ENCODE measurements at regions not wholly inside any gene's neighbourhood (a gene's known extent, or its start where the extent isn't known, plus 50 kb on each side); places are given as distances from the start of the nearest gene placed in this dataset.
"Not testable (repeated sequence)": the region's sequence is repeated elsewhere in the genome, so short reads cannot be mapped to it uniquely, and the experiment has no call there.

GRCh38 chr7:76924756-76925155, 107.4 kb downstream of the SPDYE17 start:
- DNase-seq (ENCODE audit: low spot score) = not testable (repeated sequence)

DNA sequence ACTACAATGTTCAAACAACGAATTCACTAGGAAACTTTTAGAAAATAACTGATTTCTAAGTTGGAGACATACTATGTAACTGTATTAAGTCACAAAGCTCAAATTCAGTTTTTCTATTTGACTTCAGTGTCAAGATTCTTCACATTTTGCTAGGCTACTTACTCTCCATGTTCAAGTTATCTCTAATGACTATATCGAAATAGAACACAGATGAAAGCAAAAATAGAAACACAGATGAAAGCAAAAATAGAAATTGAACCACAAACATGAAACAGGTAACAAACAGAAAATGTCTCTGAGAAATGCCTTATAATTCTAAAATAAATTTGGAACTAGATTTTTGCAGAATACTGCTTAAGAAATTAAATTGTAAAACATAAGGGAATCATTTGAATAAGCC, 113.5 kb downstream of the SPDYE17 start:
- not testable (repeated sequence) for DNase-seq (ENCODE audit: low spot score)

DNA sequence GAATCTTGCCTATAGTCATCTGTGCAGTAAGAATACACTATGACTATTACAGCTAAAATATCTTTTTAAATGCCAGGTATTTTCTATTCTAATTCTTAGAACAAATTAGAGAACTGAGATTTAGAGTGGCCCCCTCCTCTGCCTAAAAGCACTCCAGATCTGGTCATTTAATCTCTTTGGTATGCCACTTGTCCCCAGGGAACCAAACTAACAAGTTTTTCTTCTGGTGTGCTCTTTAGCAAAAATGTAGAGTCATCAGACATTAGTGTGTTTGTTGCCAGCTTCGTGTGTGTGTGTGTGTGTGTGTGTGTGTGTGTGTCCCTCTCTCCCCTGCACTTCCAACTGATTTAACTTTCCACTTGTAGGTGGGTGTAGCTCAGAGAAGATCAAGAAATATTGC, 117.8 kb downstream of the SPDYE17 start:
- DNase-seq (ENCODE audit: low spot score) = not testable (repeated sequence)

GRCh38 chr7:76912011-76912814, 119.9 kb downstream of the SPDYE17 start:
- not testable (repeated sequence) for DNase-seq (ENCODE audit: low spot score)

DNA sequence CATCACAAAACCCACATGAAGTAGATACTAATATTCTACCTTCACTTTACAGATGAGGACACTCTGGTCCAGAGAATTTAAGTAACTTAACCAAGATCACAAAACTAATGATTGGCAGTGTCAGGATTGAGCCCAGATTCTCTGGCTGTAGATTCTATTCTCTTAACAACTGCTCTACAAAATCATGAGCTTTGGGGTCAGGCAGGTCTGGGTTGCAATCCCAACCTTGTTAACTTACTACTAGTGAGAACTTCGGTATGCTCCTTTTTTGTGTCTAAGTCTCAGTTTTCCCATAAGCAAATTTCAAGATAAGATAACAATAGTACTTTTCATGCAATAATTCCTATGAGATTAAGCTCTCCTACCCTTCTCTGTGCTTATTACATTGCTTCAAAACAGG, 127.5 kb downstream of the SPDYE17 start:
- not testable (repeated sequence) for DNase-seq (ENCODE audit: low spot score)

DNA sequence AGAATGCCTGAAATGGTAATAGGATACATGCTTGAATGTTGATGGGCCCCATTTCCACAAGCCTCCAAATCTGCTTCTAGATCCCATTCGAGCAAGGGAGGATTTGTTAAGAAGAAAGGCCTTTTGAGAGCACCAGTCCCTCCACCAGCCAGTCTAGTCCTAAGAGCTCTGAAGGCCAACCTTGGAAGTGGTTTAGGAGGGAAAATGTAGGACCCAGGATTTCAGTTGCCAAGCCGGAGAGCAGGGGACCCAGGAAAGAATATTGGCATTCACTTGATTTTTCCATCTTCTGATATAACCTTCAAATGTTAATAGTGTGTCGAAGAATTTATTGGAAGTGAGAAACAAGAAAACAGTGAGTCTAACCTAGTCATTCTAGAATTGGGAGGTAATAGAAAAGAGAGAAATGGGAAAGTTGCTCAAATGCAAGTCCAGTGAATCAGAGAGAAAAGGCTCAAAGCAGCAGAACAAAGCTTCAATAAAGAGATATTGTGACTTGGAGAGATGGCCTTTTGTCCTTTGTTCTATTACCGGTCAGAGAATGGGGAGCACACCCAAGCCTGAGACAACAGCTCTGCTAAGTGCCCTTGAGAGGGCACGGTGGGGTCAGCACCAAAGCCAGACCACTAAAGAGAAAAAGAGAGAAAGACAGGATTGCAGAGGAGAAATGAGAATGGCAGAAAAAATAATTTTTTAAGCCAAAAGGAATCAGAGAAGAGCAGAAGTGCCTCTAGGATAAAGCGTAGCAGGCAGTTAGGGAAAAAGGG, 130.0 kb downstream of the SPDYE17 start:
- DNase-seq (ENCODE audit: low spot score) = not testable (repeated sequence)

DNA sequence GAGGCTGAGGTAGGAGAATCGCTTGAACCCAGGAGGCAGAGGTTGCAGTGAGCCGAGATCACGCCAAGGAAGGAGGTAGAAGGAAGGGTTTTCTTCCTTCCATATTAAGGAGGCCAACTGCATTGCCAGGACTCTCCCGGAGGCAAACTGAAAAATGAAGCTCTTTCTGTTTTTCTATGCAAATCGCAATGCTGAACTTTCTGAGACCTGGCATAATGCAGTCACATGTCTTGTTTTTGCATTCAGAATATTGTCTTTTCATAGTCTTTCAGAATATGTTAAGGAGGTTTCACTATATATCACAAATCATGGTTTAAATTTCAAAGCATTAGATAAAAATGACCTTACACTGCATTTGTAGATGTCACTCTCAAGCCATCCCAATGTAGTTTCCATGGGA, 133.4 kb downstream of the SPDYE17 start:
- not testable (repeated sequence) for DNase-seq (ENCODE audit: low spot score)

GRCh38 chr7:76897007-76897406, 135.2 kb downstream of the SPDYE17 start:
- DNase-seq (ENCODE audit: low spot score) = not testable (repeated sequence)

- not testable (repeated sequence) for DNase-seq (ENCODE audit: low spot score)
These were observed 136.5 kb downstream of the SPDYE17 start for GRCh38 chr7:76895696-76896095.

- DNase-seq (ENCODE audit: low spot score) = not testable (repeated sequence)
These were observed 140.4 kb downstream of the SPDYE17 start for GRCh38 chr7:76891771-76892170.

- DNase-seq (ENCODE audit: low spot score) = not testable (repeated sequence)
These were observed 152.3 kb downstream of the SPDYE17 start for GRCh38 chr7:76879733-76880288.

DNA sequence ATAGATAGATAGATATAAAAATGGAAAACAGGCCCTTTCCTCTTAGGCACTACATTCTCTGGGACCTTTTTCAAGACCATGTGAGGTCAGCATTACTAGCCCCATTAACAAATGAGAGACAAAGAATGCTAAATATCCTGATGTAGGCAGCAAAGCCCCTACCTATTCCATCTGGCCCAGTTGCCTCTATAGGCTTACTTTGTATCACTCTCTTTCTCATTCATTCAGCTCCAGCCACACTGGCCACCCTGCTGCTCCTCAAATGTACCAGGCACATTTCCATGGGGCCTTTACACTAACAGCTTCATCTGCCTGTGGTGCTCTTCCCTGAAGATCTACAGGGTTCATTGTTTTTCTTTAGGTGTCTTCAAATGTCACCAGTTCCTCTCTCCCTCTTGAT, 156.4 kb downstream of the SPDYE17 start:
- DNase-seq (ENCODE audit: low spot score) = not testable (repeated sequence)

GRCh38 chr7:76870504-76870808, 161.7 kb downstream of the SPDYE17 start:
- DNase-seq (ENCODE audit: low spot score) = not testable (repeated sequence)

DNA sequence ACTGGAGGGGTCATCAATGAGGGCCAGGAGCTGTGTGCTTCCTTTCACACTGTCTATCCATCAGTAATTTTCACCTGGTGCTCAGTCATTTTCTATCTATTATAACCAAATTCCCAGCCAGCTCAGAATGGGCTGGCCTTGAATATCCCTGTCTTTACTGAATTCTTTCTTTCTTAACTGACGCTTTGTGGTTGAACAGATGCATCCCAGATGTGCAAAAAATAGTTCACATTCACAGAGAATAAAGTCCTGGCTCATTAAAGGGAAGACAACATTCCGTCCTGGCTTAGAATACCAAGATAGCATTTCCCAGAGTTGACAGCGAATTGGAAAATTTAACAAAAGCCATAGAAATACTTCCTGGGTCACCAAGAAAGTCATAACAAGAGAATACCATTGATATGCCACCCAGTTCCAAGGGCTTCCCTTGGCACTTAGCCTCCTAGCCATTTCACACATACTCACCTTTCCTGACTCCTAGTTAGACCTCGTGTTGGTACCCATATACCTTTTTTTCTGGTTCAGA, 164.7 kb downstream of the SPDYE17 start:
- DNase-seq (ENCODE audit: low spot score) = not testable (repeated sequence)

DNA sequence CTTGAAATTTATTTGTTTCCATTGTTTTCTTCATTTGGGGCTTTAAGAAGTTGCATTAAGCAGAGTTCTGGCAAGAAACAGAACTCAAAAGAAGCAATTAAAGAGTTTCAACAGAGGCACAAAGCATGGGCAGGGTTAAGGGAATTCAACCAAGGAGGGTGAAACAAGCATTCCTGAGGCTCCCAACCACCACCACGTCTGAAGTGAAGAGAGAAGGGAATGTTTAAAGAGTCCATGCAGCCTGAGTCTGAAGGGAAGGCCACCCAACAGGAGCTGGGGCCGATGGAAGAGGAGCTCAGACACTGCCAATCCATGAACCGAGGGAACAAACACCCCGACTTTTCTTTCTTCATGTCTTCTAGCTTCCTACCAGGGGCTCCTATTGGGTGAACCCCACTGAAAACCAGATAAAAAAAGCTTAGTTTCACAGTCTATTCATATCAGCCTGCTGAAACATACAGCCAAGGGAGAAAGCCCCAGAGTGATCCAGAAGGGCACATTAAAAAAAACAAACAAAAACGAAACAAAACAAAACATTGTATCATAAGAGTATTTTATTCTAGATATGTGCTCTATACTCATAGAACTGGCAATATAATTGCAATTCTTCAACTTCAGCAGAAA, 168.9 kb downstream of the SPDYE17 start:
- DNase-seq (ENCODE audit: low spot score) = not testable (repeated sequence)

GRCh38 chr7:76862241-76862640, 169.9 kb downstream of the SPDYE17 start:
- not testable (repeated sequence) for DNase-seq (ENCODE audit: low spot score)

DNA sequence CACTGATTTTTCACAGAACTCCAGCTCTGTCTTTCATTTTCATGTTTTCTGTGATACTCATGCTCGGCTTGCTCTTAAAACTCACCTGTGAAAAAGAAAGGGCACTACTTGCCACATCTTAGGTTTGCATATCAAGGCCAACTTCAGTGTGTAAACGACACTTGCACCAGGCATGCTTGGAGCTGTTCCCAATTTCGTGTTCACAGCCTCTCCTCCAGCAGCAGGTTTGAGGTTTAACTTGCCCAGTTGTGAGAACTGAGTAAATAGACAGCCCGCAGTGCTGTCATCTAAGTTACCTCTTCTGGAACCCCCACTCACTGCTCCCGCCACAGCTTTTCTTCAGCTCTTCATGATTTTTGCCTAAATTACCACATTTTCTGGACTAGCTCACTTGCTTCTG, 172.2 kb downstream of the SPDYE17 start:
- not testable (repeated sequence) for DNase-seq (ENCODE audit: low spot score)

DNA sequence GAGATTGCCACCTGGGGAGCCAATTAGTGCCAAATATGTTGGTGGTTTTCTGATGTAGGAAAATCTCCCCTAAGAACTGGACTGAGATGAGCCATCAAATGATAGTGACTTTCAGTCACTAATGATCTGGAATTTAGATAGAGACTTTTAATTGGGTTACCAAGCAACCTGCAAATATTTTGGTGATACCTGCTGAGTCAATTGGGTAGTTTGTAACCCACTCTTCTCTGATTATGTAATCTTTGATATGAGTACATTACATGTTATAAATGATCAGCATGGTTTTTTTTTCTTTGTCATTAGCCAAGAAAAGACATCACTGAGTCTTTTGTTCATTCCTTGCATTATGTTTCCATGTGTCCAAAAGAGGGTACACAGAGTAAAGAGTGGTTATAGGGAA, 177.5 kb downstream of the SPDYE17 start:
- DNase-seq (ENCODE audit: low spot score) = not testable (repeated sequence)

- DNase-seq (ENCODE audit: low spot score) = not testable (repeated sequence)
These were observed 179.2 kb downstream of the SPDYE17 start for GRCh38 chr7:76852787-76853584.

DNA sequence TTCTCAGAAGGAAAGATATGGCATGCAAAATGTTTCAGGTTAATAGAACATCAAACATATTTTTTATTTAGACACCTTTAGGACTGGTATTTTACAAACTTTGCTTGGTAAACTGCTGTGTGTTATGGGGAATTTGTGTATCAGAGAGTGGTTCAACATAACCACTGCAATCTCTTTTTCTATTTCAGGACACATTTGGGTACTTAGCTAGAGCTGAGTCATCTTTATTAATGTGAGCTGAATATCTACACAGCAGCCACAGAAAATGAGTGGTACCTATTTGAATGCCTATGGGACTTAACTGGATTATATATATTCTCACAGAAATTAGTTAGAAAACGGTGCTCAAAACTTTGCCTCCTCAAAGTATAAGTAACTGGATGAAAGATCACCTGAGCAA, 179.8 kb downstream of the SPDYE17 start:
- DNase-seq (ENCODE audit: low spot score) = not testable (repeated sequence)

GRCh38 chr7:76851617-76852016, 180.5 kb downstream of the SPDYE17 start:
- DNase-seq (ENCODE audit: low spot score) = not testable (repeated sequence)
